ENCODE measurements at regions not wholly inside any gene's neighbourhood (a gene's known extent, or its start where the extent isn't known, plus 50 kb on each side); places are given as distances from the start of the nearest gene placed in this dataset.

DNA sequence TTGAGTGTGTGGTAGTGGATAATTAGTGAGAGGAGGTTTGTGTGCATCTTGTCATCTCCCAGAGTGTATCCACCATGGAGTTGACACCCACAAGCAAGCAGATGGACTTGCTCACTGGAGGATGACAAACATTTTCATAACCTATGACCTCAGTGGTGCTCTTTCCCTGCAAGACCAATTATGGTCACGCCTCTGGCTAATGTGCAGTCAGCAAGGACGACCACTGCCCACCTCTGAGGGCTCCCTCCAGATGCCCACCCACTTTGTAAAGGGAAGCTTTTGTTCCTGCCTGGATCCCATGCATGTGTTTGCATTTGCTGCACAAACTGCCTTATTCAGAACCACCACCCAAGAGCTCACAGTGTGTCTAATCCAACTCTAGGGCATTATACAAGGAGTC is 982.8 kb downstream of the TMEM121 start:
- H3K9me3 ChIP-seq: no peaks in the 10 kb centered on the region
- no peak overlapping the region for H3K27ac ChIP-seq
- H3K27me3 ChIP-seq: no peaks in the 10 kb centered on the region
- no peak for DNase-seq (ENCODE audit: low spot score in 2 of 2)
- no peak overlapping the region for H3K4me3 ChIP-seq
- whole genome bisulfite sequencing: 40% methylated on average over 2 of the region's 2 CpGs
- TF ChIP-seq, protein P1, sequence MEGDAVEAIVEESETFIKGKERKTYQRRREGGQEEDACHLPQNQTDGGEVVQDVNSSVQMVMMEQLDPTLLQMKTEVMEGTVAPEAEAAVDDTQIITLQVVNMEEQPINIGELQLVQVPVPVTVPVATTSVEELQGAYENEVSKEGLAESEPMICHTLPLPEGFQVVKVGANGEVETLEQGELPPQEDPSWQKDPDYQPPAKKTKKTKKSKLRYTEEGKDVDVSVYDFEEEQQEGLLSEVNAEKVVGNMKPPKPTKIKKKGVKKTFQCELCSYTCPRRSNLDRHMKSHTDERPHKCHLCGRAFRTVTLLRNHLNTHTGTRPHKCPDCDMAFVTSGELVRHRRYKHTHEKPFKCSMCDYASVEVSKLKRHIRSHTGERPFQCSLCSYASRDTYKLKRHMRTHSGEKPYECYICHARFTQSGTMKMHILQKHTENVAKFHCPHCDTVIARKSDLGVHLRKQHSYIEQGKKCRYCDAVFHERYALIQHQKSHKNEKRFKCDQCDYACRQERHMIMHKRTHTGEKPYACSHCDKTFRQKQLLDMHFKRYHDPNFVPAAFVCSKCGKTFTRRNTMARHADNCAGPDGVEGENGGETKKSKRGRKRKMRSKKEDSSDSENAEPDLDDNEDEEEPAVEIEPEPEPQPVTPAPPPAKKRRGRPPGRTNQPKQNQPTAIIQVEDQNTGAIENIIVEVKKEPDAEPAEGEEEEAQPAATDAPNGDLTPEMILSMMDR (IDR thresholded peaks at IDR 0.05): no peak
- TF ChIP-seq EP300 (IDR thresholded peaks at IDR 0.05): no peak
- no peak for TF ChIP-seq POLR2A (IDR thresholded peaks at IDR 0.05)
- no peak for TF ChIP-seq POLR2AphosphoS5 (IDR thresholded peaks at IDR 0.05)
- H3K36me3 ChIP-seq: no peaks in the 10 kb centered on the region
- no peaks in the 10 kb centered on the region for H3K4me1 ChIP-seq

DNA sequence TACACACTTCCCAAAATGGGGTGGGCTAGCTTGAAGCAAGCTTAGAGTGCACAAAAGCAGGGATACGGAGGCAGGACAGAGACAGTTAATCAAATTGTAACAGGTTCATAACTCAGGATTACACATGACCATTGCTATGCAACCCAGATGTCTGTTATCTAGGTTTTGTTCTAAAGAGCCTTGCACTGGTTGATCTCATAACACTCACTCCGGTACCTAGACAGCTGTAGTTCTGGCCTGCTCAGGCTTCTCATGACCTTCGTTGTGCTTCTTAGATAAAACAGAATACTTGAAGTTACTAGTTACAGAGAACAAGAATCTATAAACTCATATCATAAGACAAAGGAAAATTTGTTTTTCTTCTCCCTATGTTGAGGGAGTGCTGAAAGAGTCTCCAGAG is 983.4 kb downstream of the TMEM121 start:
- Histone ChIP-seq H3K27ac (no peak overlapping the region), H3K4me3 (no peak overlapping the region), H3K36me3 (no peaks in the 10 kb centered on the region), H3K9me3 (no peaks in the 10 kb centered on the region), H3K27me3 (no peaks in the 10 kb centered on the region), H3K4me1 (no peaks in the 10 kb centered on the region)
- 71% methylated on average over 3 of the region's 3 CpGs for WGBS
- no peak for DNase-seq (ENCODE audit: low spot score in 2 of 2)
- TF ChIP-seq POLR2AphosphoS5 (IDR thresholded peaks at IDR 0.05) (no peak), EP300 (IDR thresholded peaks at IDR 0.05) (no peak), POLR2A (IDR thresholded peaks at IDR 0.05) (no peak)
- TF ChIP-seq, protein P1 (IDR thresholded peaks at IDR 0.05): no peak

DNA sequence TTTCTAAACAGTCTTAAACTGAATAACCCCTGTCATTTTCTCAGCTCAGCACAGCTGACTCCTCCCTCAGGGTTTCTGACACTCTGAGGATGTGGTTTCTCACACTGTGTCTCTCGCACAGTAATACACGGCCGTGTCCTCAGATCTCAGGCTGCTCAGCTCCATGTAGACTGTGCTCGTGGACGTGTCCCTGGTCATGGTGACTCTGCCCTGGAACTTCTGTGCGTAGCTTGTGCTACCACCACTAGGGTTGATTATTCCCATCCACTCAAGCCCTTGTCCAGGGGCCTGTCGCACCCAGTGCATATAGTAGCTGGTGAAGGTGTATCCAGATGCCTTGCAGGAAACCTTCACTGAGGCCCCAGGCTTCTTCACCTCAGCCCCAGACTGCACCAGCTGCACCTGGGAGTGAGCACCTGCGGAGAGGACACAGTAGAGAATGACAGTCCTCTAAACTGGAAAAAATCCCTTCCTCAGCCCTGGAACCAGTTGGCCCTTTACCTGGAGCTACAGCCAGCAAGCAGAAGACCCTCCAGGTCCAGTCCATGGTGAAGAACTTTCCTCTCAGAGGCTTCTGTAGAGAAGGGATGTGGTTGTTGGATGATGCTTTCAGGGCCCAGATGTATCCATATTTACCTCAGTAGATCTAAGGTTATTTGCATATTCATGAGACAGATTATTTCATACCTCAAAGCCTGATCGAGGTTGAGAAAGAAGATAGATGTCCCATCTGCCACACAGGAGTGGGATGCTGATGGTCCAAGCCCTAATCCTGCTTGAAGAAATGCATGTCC is 984.8 kb downstream of the TMEM121 start:
- DNase-seq (ENCODE audit: low spot score in 2 of 2): no peak
- TF ChIP-seq, protein P1 (IDR thresholded peaks at IDR 0.05): no peak

DNA sequence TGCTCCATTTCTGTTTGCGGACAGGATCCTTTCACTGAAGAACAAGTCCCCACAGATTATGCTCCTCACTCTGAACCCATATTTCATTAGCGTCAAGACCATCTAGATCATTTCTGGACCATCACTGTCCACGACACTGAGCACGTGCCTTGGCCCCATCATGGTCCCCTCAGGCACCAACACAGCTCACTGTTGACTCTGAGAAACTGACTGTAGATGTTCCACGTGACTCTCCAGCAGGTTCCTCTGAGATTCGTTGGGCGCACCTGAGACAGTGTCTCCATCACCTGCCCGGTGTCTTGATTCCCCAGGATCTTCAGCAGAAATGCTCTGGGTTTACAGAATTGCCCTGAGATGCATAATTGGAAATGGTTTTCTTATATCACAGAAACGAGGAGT is 985.4 kb downstream of the TMEM121 start:
- Histone ChIP-seq H3K4me3 (no peak overlapping the region), H3K36me3 (no peaks in the 10 kb centered on the region), H3K9me3 (no peaks in the 10 kb centered on the region), H3K4me1 (no peaks in the 10 kb centered on the region), H3K27me3 (no peaks in the 10 kb centered on the region), H3K27ac (no peak overlapping the region)
- WGBS: 71% methylated on average over 9 of the region's 9 CpGs
- DNase-seq (ENCODE audit: low spot score in 2 of 2): no peak
- TF ChIP-seq, protein P1 (IDR thresholded peaks at IDR 0.05): no peak
- TF ChIP-seq POLR2AphosphoS5 (IDR thresholded peaks at IDR 0.05) (no peak), POLR2A (IDR thresholded peaks at IDR 0.05) (no peak), EP300 (IDR thresholded peaks at IDR 0.05) (no peak)

More for the DNA sequence above, 984.8 kb downstream of the TMEM121 start:
- Histone ChIP-seq H3K27me3 (no peaks in the 10 kb centered on the region), H3K4me1 (no peaks in the 10 kb centered on the region), H3K9me3 (no peaks in the 10 kb centered on the region), H3K4me3 (no peak overlapping the region), H3K36me3 (no peaks in the 10 kb centered on the region), H3K27ac (no peak overlapping the region)
- WGBS: 82% methylated on average over 8 of the region's 9 CpGs

DNA sequence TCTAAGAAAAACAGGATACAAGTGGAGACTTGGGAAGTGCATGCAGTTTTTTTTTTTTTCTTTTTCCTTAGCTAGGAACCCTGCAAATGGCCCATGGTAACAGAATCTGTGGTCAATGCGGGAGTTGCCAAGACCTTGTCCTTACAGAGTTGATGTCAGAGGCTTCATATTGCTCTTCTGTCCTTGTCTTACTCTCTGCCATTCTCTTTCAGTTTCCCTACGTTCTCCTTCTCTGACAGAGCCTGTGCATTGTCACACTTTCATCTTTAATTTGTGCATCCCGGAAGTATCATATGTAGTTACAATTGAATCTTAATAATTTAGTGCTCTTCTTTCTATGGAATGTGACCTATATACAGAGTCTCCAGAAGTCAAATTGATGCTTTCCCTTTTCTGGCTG is 986.9 kb downstream of the TMEM121 start:
- Histone ChIP-seq H3K27ac (no peak overlapping the region), H3K4me3 (no peak overlapping the region), H3K9me3 (no peaks in the 10 kb centered on the region), H3K27me3 (no peaks in the 10 kb centered on the region), H3K36me3 (no peaks in the 10 kb centered on the region), H3K4me1 (no peaks in the 10 kb centered on the region)
- DNase-seq (ENCODE audit: low spot score in 2 of 2): no peak
- no peak for TF ChIP-seq POLR2A (IDR thresholded peaks at IDR 0.05)
- TF ChIP-seq POLR2AphosphoS5 (IDR thresholded peaks at IDR 0.05): no peak
- no peak for TF ChIP-seq EP300 (IDR thresholded peaks at IDR 0.05)
- TF ChIP-seq, protein P1 (IDR thresholded peaks at IDR 0.05): no peak
- WGBS: 69% methylated on average over 3 of the region's 3 CpGs
